Lower leg skin (tissue), 3 donors: ENCODE measurements at regions not wholly inside any gene's neighbourhood (a gene's known extent, or its start where the extent isn't known, plus 50 kb on each side); places are given as distances from the start of the nearest gene placed in this dataset.

Source experiments
- CTCF ChIP-seq, 3 donors: fragments of 450-650 bp; IDR thresholded peaks; one replicate each; pipeline ENCODE4 v1.5.1; 2016; ENCODE audit warnings: antibody characterized with exemption in 3 of 3, mild to moderate bottlenecking in 3 of 3, moderate library complexity in 2 of 3
- POLR2A ChIP-seq, 2 donors: fragments of 450-650 bp; IDR thresholded peaks; one replicate each; pipeline ENCODE4 v1.6.1; 2016 to 2017; ENCODE audit warnings: antibody characterized with exemption in 2 of 2, mild to moderate bottlenecking in 1 of 2, moderate library complexity in 1 of 2

- TF ChIP-seq CTCF (IDR thresholded peaks at IDR 0.05) = no peak
- TF ChIP-seq POLR2A (IDR thresholded peaks at IDR 0.05) = no peak
Observed at GRCh38 chr2:74778381-74779264, 55.3 kb upstream of the HK2 start.
